ENCODE measurements at regions not wholly inside any gene's neighbourhood (a gene's known extent, or its start where the extent isn't known, plus 50 kb on each side); places are given as distances from the start of the nearest gene placed in this dataset.

DNA sequence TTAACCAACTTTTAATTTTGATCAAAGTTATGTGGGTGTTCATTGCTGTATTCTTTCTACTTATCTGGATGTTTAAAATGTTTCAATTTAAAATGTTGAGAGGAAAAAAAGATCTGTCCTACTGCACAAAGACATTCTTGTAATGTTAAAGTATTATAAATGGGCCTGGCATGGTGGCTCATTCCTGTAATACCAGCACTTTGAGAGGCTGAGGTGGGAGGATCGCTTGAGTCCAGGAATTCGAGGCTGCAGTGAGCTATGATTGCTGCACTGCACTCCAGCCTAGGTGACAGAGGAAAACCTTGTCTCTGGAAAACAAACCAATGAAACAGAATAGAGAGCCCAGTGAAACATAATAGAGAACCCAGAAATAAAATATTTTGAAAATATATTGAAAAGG is 65.5 kb upstream of the LRRC8B start:
- TF ChIP-seq, protein P1, sequence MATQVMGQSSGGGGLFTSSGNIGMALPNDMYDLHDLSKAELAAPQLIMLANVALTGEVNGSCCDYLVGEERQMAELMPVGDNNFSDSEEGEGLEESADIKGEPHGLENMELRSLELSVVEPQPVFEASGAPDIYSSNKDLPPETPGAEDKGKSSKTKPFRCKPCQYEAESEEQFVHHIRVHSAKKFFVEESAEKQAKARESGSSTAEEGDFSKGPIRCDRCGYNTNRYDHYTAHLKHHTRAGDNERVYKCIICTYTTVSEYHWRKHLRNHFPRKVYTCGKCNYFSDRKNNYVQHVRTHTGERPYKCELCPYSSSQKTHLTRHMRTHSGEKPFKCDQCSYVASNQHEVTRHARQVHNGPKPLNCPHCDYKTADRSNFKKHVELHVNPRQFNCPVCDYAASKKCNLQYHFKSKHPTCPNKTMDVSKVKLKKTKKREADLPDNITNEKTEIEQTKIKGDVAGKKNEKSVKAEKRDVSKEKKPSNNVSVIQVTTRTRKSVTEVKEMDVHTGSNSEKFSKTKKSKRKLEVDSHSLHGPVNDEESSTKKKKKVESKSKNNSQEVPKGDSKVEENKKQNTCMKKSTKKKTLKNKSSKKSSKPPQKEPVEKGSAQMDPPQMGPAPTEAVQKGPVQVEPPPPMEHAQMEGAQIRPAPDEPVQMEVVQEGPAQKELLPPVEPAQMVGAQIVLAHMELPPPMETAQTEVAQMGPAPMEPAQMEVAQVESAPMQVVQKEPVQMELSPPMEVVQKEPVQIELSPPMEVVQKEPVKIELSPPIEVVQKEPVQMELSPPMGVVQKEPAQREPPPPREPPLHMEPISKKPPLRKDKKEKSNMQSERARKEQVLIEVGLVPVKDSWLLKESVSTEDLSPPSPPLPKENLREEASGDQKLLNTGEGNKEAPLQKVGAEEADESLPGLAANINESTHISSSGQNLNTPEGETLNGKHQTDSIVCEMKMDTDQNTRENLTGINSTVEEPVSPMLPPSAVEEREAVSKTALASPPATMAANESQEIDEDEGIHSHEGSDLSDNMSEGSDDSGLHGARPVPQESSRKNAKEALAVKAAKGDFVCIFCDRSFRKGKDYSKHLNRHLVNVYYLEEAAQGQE (IDR thresholded peaks at IDR 0.05; ENCODE audit: insufficient read depth in 1 of 2, low read depth in 2 of 2, low read length in 1 of 2), result no peak
- TF ChIP-seq, protein P2, sequence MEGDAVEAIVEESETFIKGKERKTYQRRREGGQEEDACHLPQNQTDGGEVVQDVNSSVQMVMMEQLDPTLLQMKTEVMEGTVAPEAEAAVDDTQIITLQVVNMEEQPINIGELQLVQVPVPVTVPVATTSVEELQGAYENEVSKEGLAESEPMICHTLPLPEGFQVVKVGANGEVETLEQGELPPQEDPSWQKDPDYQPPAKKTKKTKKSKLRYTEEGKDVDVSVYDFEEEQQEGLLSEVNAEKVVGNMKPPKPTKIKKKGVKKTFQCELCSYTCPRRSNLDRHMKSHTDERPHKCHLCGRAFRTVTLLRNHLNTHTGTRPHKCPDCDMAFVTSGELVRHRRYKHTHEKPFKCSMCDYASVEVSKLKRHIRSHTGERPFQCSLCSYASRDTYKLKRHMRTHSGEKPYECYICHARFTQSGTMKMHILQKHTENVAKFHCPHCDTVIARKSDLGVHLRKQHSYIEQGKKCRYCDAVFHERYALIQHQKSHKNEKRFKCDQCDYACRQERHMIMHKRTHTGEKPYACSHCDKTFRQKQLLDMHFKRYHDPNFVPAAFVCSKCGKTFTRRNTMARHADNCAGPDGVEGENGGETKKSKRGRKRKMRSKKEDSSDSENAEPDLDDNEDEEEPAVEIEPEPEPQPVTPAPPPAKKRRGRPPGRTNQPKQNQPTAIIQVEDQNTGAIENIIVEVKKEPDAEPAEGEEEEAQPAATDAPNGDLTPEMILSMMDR (IDR thresholded peaks at IDR 0.05), result no peak

Data from Panc1 (cell line).